DMS79 (cell line): ENCODE measurements at regions not wholly inside any gene's neighbourhood (a gene's known extent, or its start where the extent isn't known, plus 50 kb on each side); places are given as distances from the start of the nearest gene placed in this dataset.

Experiments
- DNase-seq: peaks from one replicate; lab custom pipeline; 2025; lab: John Stamatoyannopoulos, UW

DNA sequence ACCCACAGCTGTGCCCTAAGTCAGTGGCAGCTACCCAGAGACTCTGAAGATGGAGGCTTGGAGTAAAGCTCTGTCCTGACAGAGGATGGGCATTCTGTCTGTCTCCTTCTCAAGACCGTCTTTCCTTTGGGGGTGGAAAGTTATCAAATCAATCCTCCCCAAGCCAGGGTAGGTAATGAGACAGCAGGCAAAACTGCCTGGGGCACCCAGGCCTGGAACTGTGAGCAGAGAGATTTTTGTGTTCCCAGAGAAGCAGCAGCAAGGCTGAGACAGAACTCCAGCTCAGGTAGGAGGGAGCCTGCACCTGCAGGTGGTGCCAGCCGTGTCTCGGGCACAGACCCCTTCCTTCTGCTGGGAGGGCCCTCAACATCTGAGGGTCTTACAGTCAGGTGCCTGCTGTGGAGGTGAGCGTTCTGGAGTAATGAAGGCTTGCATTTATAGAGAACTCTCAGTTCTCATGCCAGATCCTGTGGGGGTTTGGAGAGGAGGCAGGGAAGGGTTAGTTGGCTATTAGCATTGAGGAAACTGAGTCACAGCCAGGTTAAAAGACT, 95.6 kb downstream of the RIPK4 start:
- DNase-seq = no peak

- DNase-seq = no peak
Measured at GRCh38 chr21:41670056-41670805, 96.6 kb downstream of the RIPK4 start.

DNA sequence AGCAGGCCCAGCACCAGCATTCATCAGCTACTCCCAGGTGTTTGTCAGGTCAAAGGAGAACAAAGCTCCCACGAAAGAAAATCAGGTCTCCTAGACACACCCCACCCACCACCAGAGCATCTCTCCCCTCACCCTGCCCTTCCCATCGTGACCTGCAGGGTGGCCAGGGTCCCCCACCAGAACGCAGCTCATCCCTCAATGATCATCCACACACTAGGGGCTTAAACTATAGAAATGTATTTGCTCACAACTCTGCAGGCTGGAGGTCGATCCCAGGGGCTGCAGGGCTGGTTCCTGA, 97.4 kb downstream of the RIPK4 start:
- DNase-seq = no peak

DNA sequence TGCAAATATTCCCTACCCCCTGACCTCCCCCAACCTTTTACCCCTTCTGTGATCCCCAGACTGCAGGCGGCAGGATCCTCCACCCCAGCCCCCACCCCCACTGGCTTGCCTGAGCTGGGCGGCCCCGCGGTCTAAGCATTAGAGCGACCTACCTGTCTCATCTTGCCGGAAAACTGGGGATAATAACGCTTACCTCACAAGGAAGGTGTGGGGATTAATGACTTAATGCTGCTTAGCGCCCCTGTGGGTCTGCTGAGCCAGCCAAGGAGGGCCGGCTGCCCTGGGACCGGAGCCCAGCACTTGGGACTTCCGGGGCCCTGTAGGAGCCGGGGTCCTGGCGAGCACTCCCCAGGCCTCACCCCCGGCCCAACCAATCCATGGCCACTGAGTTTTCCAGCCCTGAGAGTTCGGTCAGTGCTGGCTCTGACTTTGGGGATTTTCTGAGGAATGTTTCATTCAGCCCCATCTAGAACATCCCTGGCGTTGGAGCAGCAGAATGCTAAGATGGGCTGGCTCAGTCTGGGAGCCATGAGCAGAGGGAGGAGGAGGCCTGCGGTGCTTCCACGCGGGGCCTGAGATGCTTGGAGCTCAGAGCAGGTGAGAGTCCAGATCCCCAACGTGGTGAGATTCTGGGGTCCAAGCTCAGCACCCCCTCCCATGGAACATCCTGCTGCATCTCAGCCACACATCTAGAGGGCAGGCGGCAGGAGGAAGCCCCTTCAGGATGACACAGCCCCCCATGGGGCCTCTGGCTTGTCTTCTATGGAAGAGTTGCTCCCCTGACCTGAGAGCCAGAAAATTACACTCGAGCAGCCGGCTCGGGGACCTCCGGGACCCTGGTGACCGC, 97.9 kb downstream of the RIPK4 start:
- DNase-seq = no peak

- no peak for DNase-seq
Measured at GRCh38 chr21:41668051-41668541, 98.8 kb downstream of the RIPK4 start.

GRCh38 chr21:41667136-41667535, 99.7 kb downstream of the RIPK4 start:
- no peak for DNase-seq

DNA sequence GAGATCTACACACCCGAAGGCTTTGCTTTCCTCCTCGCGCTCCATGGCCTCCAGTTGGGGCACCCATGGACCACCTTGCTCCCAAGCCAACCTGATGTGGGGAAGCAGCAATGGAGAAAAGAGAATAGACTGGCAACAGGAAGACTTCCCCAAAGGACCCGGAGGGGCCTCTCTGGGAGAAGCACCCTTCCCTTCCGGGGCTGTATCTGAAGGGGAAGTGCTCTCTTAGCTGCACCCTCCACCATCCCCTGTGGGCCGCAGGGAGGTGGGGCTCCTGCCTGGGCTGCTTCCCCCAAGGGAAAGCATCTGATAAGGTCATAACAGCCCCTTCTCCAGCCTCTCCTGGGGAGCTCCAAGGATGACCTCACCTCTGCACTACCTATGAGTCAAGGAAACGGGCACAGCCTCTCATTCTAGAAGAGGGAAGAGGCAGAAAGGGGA, 100.2 kb downstream of the RIPK4 start:
- DNase-seq = no peak

GRCh38 chr21:41665766-41666595, 100.9 kb downstream of the RIPK4 start:
- DNase-seq = no peak

- no peak for DNase-seq
Measured at GRCh38 chr21:41664881-41665765, 101.7 kb downstream of the RIPK4 start.

GRCh38 chr21:41663805-41664788, 102.8 kb downstream of the RIPK4 start:
- DNase-seq = no peak

DNA sequence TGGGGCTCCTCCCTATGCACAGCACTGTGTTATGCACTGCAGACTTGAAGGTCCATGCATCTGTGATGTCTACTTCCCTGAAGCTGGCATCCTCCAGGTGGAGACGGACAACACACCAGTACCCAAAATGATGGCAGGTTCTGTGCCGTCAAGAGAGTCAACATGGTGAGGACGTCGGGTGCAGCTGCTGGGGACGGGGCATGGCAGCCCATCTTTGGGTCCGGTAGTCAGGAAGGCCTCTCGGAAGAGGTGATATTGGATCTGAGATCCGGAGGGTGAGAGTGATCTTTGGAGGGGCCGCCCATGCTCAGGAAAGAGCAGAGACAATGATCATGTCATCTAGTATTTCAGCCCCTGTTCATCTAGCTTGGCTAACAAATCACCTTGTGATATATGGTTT, 104.1 kb downstream of the RIPK4 start:
- DNase-seq = no peak

GRCh38 chr21:41662161-41662560, 104.7 kb downstream of the RIPK4 start:
- no peak for DNase-seq

- no peak for DNase-seq
Measured at GRCh38 chr21:41660748-41661147, 106.1 kb downstream of the RIPK4 start.

GRCh38 chr21:41659791-41660560, 106.9 kb downstream of the RIPK4 start:
- DNase-seq = no peak

DNA sequence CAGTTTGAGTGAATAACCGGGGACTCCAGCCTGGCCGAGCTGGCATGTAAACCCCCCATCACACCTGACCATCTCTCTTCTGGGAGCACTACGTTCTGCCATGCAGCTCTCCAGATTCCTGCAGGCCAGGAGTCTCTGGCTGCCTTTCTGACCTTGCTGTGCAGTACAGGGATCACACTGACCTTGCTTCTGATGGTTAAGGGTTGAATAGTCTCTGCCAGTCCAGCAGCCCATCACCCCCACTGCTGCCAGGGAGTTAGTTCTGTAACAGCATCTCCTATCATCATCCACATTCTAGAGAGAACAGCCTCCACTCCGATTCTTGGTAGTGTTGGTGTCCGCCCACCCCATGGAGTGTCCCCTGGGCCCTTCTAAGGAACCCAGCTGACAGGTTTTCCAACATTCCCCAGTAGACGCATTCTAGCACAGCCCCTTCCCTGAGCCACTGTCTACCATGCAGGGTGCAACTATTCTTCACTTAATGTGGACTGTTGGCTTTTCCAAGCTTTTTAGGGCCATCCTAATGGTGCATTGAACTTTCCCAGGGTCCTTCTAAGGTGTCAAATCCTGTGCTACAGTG, 109.8 kb downstream of the RIPK4 start:
- no peak for DNase-seq

DNA sequence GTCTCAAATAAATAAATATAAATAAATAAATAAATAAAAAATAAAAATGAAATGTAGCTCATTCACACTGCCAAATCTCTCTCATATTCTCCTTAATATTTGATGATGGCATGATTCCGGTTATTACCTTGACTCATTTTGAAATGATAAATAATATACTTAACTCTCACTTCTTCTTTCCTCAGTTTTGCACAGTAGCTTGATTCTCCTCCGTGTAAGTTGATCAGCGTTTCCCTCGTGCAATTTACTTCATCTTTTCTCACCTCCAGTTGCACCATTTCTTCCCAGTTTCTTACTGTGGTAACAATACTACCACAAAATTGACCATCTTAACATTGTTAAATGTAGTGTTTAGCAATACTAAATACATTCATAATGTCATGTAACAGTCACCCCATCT, 111.6 kb downstream of the RIPK4 start:
- DNase-seq = no peak

DNA sequence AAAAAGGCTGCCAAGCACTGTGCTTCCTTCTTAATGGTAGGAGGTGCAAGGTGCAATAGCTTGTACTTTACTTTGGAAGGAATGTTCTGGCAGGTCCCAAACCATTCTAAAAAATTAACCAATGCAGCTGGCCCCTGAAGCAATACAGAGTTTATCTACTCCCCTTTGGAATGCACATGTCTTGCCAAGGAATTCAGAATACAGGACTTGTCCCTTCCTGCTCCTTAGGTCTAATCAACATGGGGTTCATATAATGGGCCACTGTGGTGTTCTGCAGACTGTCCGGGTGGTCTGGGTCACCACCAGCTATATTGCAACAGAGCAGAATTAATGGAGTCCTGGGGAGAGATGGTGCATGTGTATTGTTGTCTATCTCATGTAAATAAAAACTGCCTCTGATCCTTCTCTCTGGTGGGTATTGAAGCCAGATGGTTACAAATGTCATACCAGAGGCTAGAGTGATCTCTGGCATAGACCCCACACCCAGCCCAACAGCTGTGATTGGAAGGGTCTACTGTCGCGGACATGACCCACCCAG, 112.8 kb downstream of the RIPK4 start:
- no peak for DNase-seq

GRCh38 chr21:41653243-41653953, 113.5 kb downstream of the RIPK4 start:
- no peak for DNase-seq
